DOHH2 (cell line): ENCODE measurements at regions not wholly inside any gene's neighbourhood (a gene's known extent, or its start where the extent isn't known, plus 50 kb on each side); places are given as distances from the start of the nearest gene placed in this dataset.

Experiments
- H3F3A ChIP-seq: fragments of 200-600 bp; sonication (generic), shearing (Covaris generic); 2 replicates; pipeline ENCODE4 v1.6.0; 2016; ENCODE audit warnings: antibody characterized with exemption, mild to moderate bottlenecking; ENCODE audit not compliant: control insufficient read depth, insufficient read depth
- H3K27ac ChIP-seq: fragments of 200-600 bp; sonication (generic); 2 replicates; pipeline ENCODE4 v1.5.1; 2014; ENCODE audit warnings: low read depth, mild to moderate bottlenecking, low read length, moderate library complexity
- H3K27me3 ChIP-seq: fragments of 200-600 bp; sonication (generic); 2 replicates; pipeline ENCODE4 v1.6.1; 2014; ENCODE audit warnings: mild to moderate bottlenecking, low read length, mixed read lengths; ENCODE audit not compliant: control insufficient read depth
- H3K36me3 ChIP-seq: fragments of 200-600 bp; sonication (generic); 2 replicates; pipeline ENCODE4 v1.6.1; 2014; ENCODE audit warnings: mild to moderate bottlenecking, low read length, moderate library complexity, mixed read lengths; ENCODE audit not compliant: control insufficient read depth
- H3K4me1 ChIP-seq: fragments of 200-600 bp; sonication (generic); 2 replicates; pipeline ENCODE4 v1.6.1; 2014; ENCODE audit warnings: mild to moderate bottlenecking, low read length, mixed read lengths; ENCODE audit not compliant: control insufficient read depth
- H3K4me2 ChIP-seq: fragments of 200-600 bp; sonication (generic); 2 replicates; pipeline ENCODE4 v1.6.0; 2014; ENCODE audit warnings: mild to moderate bottlenecking, low read length, moderate library complexity
- H3K4me3 ChIP-seq: fragments of 200-600 bp; sonication (generic); 2 replicates; pipeline ENCODE4 v1.5.1; 2014; ENCODE audit warnings: mild to moderate bottlenecking, low read length, mixed read lengths
- H3K79me2 ChIP-seq: fragments of 200-600 bp; sonication (generic); 2 replicates; pipeline ENCODE4 v1.6.1; 2014; ENCODE audit warnings: mild to moderate bottlenecking, low read length, mixed read lengths; ENCODE audit not compliant: control insufficient read depth
- H3K9me2 ChIP-seq: fragments of 200-600 bp; sonication (generic); replicated peaks from 2 replicates; pipeline ENCODE4 v1.6.1; 2014; ENCODE audit warnings: mild to moderate bottlenecking, low read length, mixed read lengths; ENCODE audit not compliant: control insufficient read depth
- H3K9me3 ChIP-seq: fragments of 200-600 bp; sonication (generic); 2 replicates; pipeline ENCODE4 v1.6.1; 2014; ENCODE audit warnings: antibody characterized with exemption, low read length, mixed read lengths; ENCODE audit not compliant: control insufficient read depth, insufficient read depth
- H4K20me1 ChIP-seq: fragments of 200-600 bp; sonication (generic); 2 replicates; pipeline ENCODE4 v1.6.0; 2014; ENCODE audit warnings: low read depth, mild to moderate bottlenecking, antibody characterized with exemption, low read length, moderate library complexity; ENCODE audit not compliant: control insufficient read depth, insufficient read depth
- CTCF ChIP-seq: fragments of 200-600 bp; sonication (generic); IDR thresholded peaks from one replicate; pipeline ENCODE4 v1.5.1; 2014; ENCODE audit warnings: antibody characterized with exemption, mild to moderate bottlenecking, low read depth, low read length; ENCODE audit not compliant: poor library complexity, severe bottlenecking
- EZH2phosphoT487 ChIP-seq: fragments of 200-600 bp; sonication (generic); IDR thresholded peaks from 2 replicates; pipeline ENCODE4 v1.6.1; 2017; ENCODE audit warnings: borderline replicate concordance, mild to moderate bottlenecking, antibody characterized with exemption, low read length, moderate library complexity, mixed read lengths

GRCh38 chr1:234980645-234981396 lies 147.8 kb downstream of the TOMM20 start:
- no peaks in the 10 kb centered on the region for H3K9me2 ChIP-seq
- H3K27ac ChIP-seq, result 0 out of 2 replicates have a peak overlapping the region, but pooled peaks have one; percentile 8
- H3F3A ChIP-seq, result peaks cover 5% of the 10 kb centered on the region; the same call in 1 of the 2 replicates
- H3K4me2 ChIP-seq, result peak overlapping the region; percentile 50
- no peaks in the 10 kb centered on the region for H3K9me3 ChIP-seq
- H3K27me3 ChIP-seq, result no peaks in the 10 kb centered on the region
- no peaks in the 10 kb centered on the region for H4K20me1 ChIP-seq
- no peaks in the 10 kb centered on the region for H3K36me3 ChIP-seq
- no peak for TF ChIP-seq EZH2phosphoT487
- TF ChIP-seq CTCF, result no peak
- H3K4me1 ChIP-seq, result peaks cover 67% of the 10 kb centered on the region
- H3K79me2 ChIP-seq, result no peaks in the 10 kb centered on the region
- H3K4me3 ChIP-seq, result peak overlapping the region; percentile 23

GRCh38 chr1:234980291-234980644 lies 148.4 kb downstream of the TOMM20 start:
- H3K4me3 ChIP-seq, result peak overlapping the region; percentile 23
- H3K79me2 ChIP-seq, result no peaks in the 10 kb centered on the region
- no peaks in the 10 kb centered on the region for H3K36me3 ChIP-seq
- 0 out of 2 replicates have a peak overlapping the region, but pooled peaks have one; percentile 8 for H3K27ac ChIP-seq
- H3K27me3 ChIP-seq, result no peaks in the 10 kb centered on the region
- H3F3A ChIP-seq, result peaks cover 5% of the 10 kb centered on the region; the same call in 1 of the 2 replicates
- H3K9me3 ChIP-seq, result no peaks in the 10 kb centered on the region
- TF ChIP-seq EZH2phosphoT487, result no peak
- TF ChIP-seq CTCF, result no peak
- no peaks in the 10 kb centered on the region for H3K9me2 ChIP-seq
- H3K4me1 ChIP-seq, result peaks cover 65% of the 10 kb centered on the region
- H4K20me1 ChIP-seq, result no peaks in the 10 kb centered on the region
- peak overlapping the region; percentile 50 for H3K4me2 ChIP-seq

- no peaks in the 10 kb centered on the region for H3K9me3 ChIP-seq
- no peaks in the 10 kb centered on the region for H3K79me2 ChIP-seq
- no peaks in the 10 kb centered on the region for H3K9me2 ChIP-seq
- H4K20me1 ChIP-seq, result no peaks in the 10 kb centered on the region
- H3K36me3 ChIP-seq, result no peaks in the 10 kb centered on the region
- peak overlapping the region; percentile 50 for H3K4me2 ChIP-seq
- H3K27me3 ChIP-seq, result no peaks in the 10 kb centered on the region
- TF ChIP-seq CTCF (no peak), EZH2phosphoT487 (no peak)
- peaks cover 58% of the 10 kb centered on the region for H3K4me1 ChIP-seq
- peak overlapping the region; percentile 23 for H3K4me3 ChIP-seq
- peaks cover 5% of the 10 kb centered on the region; the same call in 1 of the 2 replicates for H3F3A ChIP-seq
- peak overlapping the region; percentile 44 for H3K27ac ChIP-seq
These were observed 149.0 kb downstream of the TOMM20 start for GRCh38 chr1:234979296-234980279.
